ENCODE measurements at regions not wholly inside any gene's neighbourhood (a gene's known extent, or its start where the extent isn't known, plus 50 kb on each side); places are given as distances from the start of the nearest gene placed in this dataset.
"Not testable (repeated sequence)": the region's sequence is repeated elsewhere in the genome, so short reads cannot be mapped to it uniquely, and the experiment has no call there.

- no peak for DNase-seq (ENCODE audit: low read depth in 2 of 2)
These were observed 1367.2 kb upstream of the SLC39A10 start for GRCh38 chr2:194289712-194290346.

- DNase-seq (ENCODE audit: low read depth in 2 of 2): not testable (repeated sequence)
These were observed 1380.4 kb upstream of the SLC39A10 start for GRCh38 chr2:194276667-194277066.

- no peak for DNase-seq (ENCODE audit: low read depth in 2 of 2)
These were observed 1385.6 kb upstream of the SLC39A10 start for GRCh38 chr2:194271293-194271961.

- no peak for DNase-seq (ENCODE audit: low read depth in 2 of 2)
These were observed 1386.4 kb upstream of the SLC39A10 start for GRCh38 chr2:194270648-194271047.

GRCh38 chr2:194264586-194264985 is 1392.4 kb upstream of the SLC39A10 start:
- DNase-seq (ENCODE audit: low read depth in 2 of 2): no peak

GRCh38 chr2:194260185-194260584 is 1396.8 kb upstream of the SLC39A10 start:
- DNase-seq (ENCODE audit: low read depth in 2 of 2): no peak

- DNase-seq (ENCODE audit: low read depth in 2 of 2): no peak
These were observed 1399.9 kb upstream of the SLC39A10 start for GRCh38 chr2:194257095-194257494.

GRCh38 chr2:194253528-194254259 is 1403.3 kb upstream of the SLC39A10 start:
- DNase-seq (ENCODE audit: low read depth in 2 of 2): no peak

- DNase-seq (ENCODE audit: low read depth in 2 of 2): no peak
These were observed 1404.9 kb upstream of the SLC39A10 start for GRCh38 chr2:194252127-194252526.

GRCh38 chr2:194232600-194232999 is 1424.4 kb upstream of the SLC39A10 start:
- no peak for DNase-seq (ENCODE audit: low read depth in 2 of 2)

GRCh38 chr2:194223218-194223617 is 1433.8 kb upstream of the SLC39A10 start:
- DNase-seq (ENCODE audit: low read depth in 2 of 2): no peak

- no peak for DNase-seq (ENCODE audit: low read depth in 2 of 2)
These were observed 1442.8 kb upstream of the SLC39A10 start for GRCh38 chr2:194214192-194214591.

- DNase-seq (ENCODE audit: low read depth in 2 of 2): no peak
These were observed 1451.3 kb upstream of the SLC39A10 start for GRCh38 chr2:194205568-194206227.

GRCh38 chr2:194203898-194204297 is 1453.1 kb upstream of the SLC39A10 start:
- DNase-seq (ENCODE audit: low read depth in 2 of 2): no peak

GRCh38 chr2:194182888-194183287 is 1474.1 kb upstream of the SLC39A10 start:
- DNase-seq (ENCODE audit: low read depth in 2 of 2): no peak

GRCh38 chr2:194176134-194176533 is 1480.9 kb upstream of the SLC39A10 start:
- DNase-seq (ENCODE audit: low read depth in 2 of 2): no peak

- DNase-seq (ENCODE audit: low read depth in 2 of 2): no peak
These were observed 1490.2 kb upstream of the SLC39A10 start for GRCh38 chr2:194166818-194167217.

GRCh38 chr2:194155431-194155830 is 1501.6 kb upstream of the SLC39A10 start:
- no peak for DNase-seq (ENCODE audit: low read depth in 2 of 2)

GRCh38 chr2:194151231-194151630 is 1505.8 kb upstream of the SLC39A10 start:
- no peak for DNase-seq (ENCODE audit: low read depth in 2 of 2)

GRCh38 chr2:194135463-194135862 is 1521.6 kb upstream of the SLC39A10 start:
- DNase-seq (ENCODE audit: low read depth in 2 of 2): no peak

GRCh38 chr2:194128810-194129209 is 1528.2 kb upstream of the SLC39A10 start:
- DNase-seq (ENCODE audit: low read depth in 2 of 2): no peak

GRCh38 chr2:194126418-194126817 is 1530.6 kb upstream of the SLC39A10 start:
- DNase-seq (ENCODE audit: low read depth in 2 of 2): no peak

Measured in stimulated activated CD8-positive, alpha-beta memory T cell treated with anti-CD3 and anti-CD28 coated beads, Interleukin-2, amount 100 ng/mL, for 1 hour (primary cell).